ENCODE measurements at regions not wholly inside any gene's neighbourhood (a gene's known extent, or its start where the extent isn't known, plus 50 kb on each side); places are given as distances from the start of the nearest gene placed in this dataset.

- H3K9me1 ChIP-seq (replicated peaks; ENCODE audit: control insufficient read depth, extremely low read depth, insufficient read depth, low read length), result no peaks in the 10 kb centered on the region
- no TSS peak for BruUV-seq (replicated peaks)
- dilution Hi-C loops (cut with MboI; ENCODE audit: extremely low pct_ligation_motif_present, low sequenced_read_pairs) (no loop called here), intact Hi-C loops (cut with micrococcal nuclease) (no loop called here)
- CTCF ChIA-PET, result no interaction called here
- H3K4me3 ChIP-seq (replicated peaks in 1 of 3; ENCODE audit: insufficient read depth in 1 of 3, low read depth in 1 of 3, low read length in 3 of 3), result no peak overlapping the region
- H3K4me1 ChIP-seq (ENCODE audit: control insufficient read depth, extremely low read depth, insufficient read depth, low read length), result peaks cover 9% of the 10 kb centered on the region
- POLR2A ChIA-PET, result no interaction called here
- H3K27ac ChIP-seq (ENCODE audit: insufficient read depth, low read depth, low read length), result no peak overlapping the region
- H4K20me1 ChIP-seq (replicated peaks; ENCODE audit: control insufficient read depth, extremely low read depth, insufficient read depth, low read length), result no peaks in the 10 kb centered on the region
- no peak overlapping the region for H3K9ac ChIP-seq (replicated peaks; ENCODE audit: extremely low read depth, insufficient read depth, low read length)
- TF ChIP-seq JUN (IDR thresholded peaks at IDR 0.05; ENCODE audit: borderline replicate concordance, insufficient read depth, insufficient read length, low read depth), result peak; percentile 32
- no peak for TF ChIP-seq CTCF (IDR thresholded peaks at IDR 0.05; ENCODE audit: extremely low read depth in 1 of 2, insufficient read depth in 1 of 2, low read depth in 1 of 2, low read length in 2 of 2)
- TF ChIP-seq POLR2AphosphoS5 (IDR thresholded peaks at IDR 0.05; ENCODE audit: insufficient read depth, low read depth, low read length), result no peak
- no peak for TF ChIP-seq POLR2A (IDR thresholded peaks at IDR 0.05; ENCODE audit: low read depth, low read length)
- peak; percentile 36 for TF ChIP-seq GATA2 (IDR thresholded peaks at IDR 0.05; ENCODE audit: insufficient read depth, insufficient read length, low read depth, low read length)
- TF ChIP-seq EZH2 (IDR thresholded peaks at IDR 0.05; ENCODE audit: borderline replicate concordance, low read depth, low read length, severe bottlenecking), result no peak
- TF ChIP-seq MYC (IDR thresholded peaks at IDR 0.05; ENCODE audit: low read depth, low read length), result no peak
- no peak for TF ChIP-seq MAX (IDR thresholded peaks at IDR 0.05; ENCODE audit: insufficient read depth, insufficient read length)
- peak; percentile 43 for TF ChIP-seq FOS (IDR thresholded peaks at IDR 0.05; ENCODE audit: borderline replicate concordance, insufficient read depth, low read length)
- H3K36me3 ChIP-seq (ENCODE audit: control insufficient read depth in 2 of 2, extremely low read depth in 1 of 2, insufficient read depth in 2 of 2, low read length in 2 of 2), result no peaks in the 10 kb centered on the region
- no peaks in the 10 kb centered on the region for H3K79me2 ChIP-seq (ENCODE audit: control insufficient read depth, insufficient read depth, low read length)
- H2AFZ ChIP-seq (ENCODE audit: low read depth, low read length), result no peak overlapping the region
- FAIRE-seq (no peak), DNase-seq (ENCODE audit: low read depth, low spot score) (peak; percentile 58)
- H3K27me3 ChIP-seq (ENCODE audit: control insufficient read depth in 2 of 2, insufficient read depth in 2 of 2, low read length in 2 of 2), result peaks cover 0 to 2% of the 10 kb centered on the region in 2 experiments
- no peaks in the 10 kb centered on the region for H3K9me3 ChIP-seq (replicated peaks; ENCODE audit: control insufficient read depth, insufficient read depth, low read length)
- H3K4me2 ChIP-seq (ENCODE audit: insufficient read depth, low read length), result no peak overlapping the region
These were observed 434.2 kb downstream of the MEIS1 start for GRCh38 chr2:66869076-66869475.

All from endothelial cell of umbilical vein (primary cell).